ENCODE measurements at regions not wholly inside any gene's neighbourhood (a gene's known extent, or its start where the extent isn't known, plus 50 kb on each side); places are given as distances from the start of the nearest gene placed in this dataset.

- no peak for DNase-seq (ENCODE audit: low read depth)
- no peak overlapping the region for H3K4me3 ChIP-seq (ENCODE audit: low read depth, low read length)
- no peak for TF ChIP-seq CTCF (conservative IDR thresholded peaks at IDR 0.05; ENCODE audit: low read depth, low read length)
Observed at GRCh38 chr10:130396044-130396443, 259.9 kb downstream of the GLRX3 start.

- no peak for TF ChIP-seq CTCF (conservative IDR thresholded peaks at IDR 0.05; ENCODE audit: low read depth, low read length)
- H3K4me3 ChIP-seq (ENCODE audit: low read depth, low read length), result no peak overlapping the region
- no peak for DNase-seq (ENCODE audit: low read depth)
Observed at GRCh38 chr10:130398090-130398994, 262.2 kb downstream of the GLRX3 start.

- H3K4me3 ChIP-seq (ENCODE audit: low read depth, low read length), result no peak overlapping the region
Observed at GRCh38 chr10:130399425-130399950, 263.3 kb downstream of the GLRX3 start.

GRCh38 chr10:130400890-130401289 is 264.7 kb downstream of the GLRX3 start:
- H3K4me3 ChIP-seq (ENCODE audit: low read depth, low read length), result no peak overlapping the region
- no peak for TF ChIP-seq CTCF (conservative IDR thresholded peaks at IDR 0.05; ENCODE audit: low read depth, low read length)
- DNase-seq (ENCODE audit: low read depth), result no peak

More at GRCh38 chr10:130399425-130399950, 263.3 kb downstream of the GLRX3 start:
- DNase-seq (ENCODE audit: low read depth), result no peak
- no peak for TF ChIP-seq CTCF (conservative IDR thresholded peaks at IDR 0.05; ENCODE audit: low read depth, low read length)

- H3K4me3 ChIP-seq (ENCODE audit: low read depth, low read length), result no peak overlapping the region
- no peak for DNase-seq (ENCODE audit: low read depth)
- no peak for TF ChIP-seq CTCF (conservative IDR thresholded peaks at IDR 0.05; ENCODE audit: low read depth, low read length)
Observed at GRCh38 chr10:130401860-130402765, 265.9 kb downstream of the GLRX3 start.

- TF ChIP-seq CTCF (conservative IDR thresholded peaks at IDR 0.05; ENCODE audit: low read depth, low read length), result no peak
- no peak for DNase-seq (ENCODE audit: low read depth)
- no peak overlapping the region for H3K4me3 ChIP-seq (ENCODE audit: low read depth, low read length)
Observed at GRCh38 chr10:130403153-130404075, 267.2 kb downstream of the GLRX3 start.

Measured in epithelial cell of proximal tubule (primary cell).